ENCODE measurements at regions not wholly inside any gene's neighbourhood (a gene's known extent, or its start where the extent isn't known, plus 50 kb on each side); places are given as distances from the start of the nearest gene placed in this dataset.

DNA sequence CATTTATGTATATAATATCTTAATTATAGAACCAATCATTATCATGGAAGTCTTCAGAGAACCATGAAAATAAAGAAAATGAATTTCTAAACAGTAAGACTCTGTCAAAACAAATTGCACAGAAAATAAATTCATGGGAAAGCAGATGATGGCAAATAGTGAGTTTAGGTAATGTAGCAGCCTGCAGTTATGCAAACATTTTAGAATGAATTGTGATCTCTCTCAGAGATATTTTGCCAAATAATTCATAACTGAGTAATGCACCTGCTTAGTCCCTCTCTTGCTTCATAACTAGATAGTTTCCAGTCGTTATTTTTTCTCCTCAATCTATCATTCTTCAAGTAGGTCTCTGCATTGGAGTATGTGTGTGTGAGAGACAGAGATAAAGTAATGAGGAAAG, 492.7 kb upstream of the THBS1 start:
- Histone ChIP-seq H3K4me3 (no peak overlapping the region), H3K4me1 (no peaks in the 10 kb centered on the region), H3K36me3 (no peaks in the 10 kb centered on the region), H3K27ac (no peak overlapping the region), H3K9me3 (no peaks in the 10 kb centered on the region), H3K27me3 (no peaks in the 10 kb centered on the region)
- intact Hi-C loops (cut with DNase I; ENCODE audit: low total_unique reads), result no loop called here
- TF ChIP-seq, protein P1, sequence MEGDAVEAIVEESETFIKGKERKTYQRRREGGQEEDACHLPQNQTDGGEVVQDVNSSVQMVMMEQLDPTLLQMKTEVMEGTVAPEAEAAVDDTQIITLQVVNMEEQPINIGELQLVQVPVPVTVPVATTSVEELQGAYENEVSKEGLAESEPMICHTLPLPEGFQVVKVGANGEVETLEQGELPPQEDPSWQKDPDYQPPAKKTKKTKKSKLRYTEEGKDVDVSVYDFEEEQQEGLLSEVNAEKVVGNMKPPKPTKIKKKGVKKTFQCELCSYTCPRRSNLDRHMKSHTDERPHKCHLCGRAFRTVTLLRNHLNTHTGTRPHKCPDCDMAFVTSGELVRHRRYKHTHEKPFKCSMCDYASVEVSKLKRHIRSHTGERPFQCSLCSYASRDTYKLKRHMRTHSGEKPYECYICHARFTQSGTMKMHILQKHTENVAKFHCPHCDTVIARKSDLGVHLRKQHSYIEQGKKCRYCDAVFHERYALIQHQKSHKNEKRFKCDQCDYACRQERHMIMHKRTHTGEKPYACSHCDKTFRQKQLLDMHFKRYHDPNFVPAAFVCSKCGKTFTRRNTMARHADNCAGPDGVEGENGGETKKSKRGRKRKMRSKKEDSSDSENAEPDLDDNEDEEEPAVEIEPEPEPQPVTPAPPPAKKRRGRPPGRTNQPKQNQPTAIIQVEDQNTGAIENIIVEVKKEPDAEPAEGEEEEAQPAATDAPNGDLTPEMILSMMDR (IDR thresholded peaks at IDR 0.05), result no peak
- no peak for DNase-seq

DNA sequence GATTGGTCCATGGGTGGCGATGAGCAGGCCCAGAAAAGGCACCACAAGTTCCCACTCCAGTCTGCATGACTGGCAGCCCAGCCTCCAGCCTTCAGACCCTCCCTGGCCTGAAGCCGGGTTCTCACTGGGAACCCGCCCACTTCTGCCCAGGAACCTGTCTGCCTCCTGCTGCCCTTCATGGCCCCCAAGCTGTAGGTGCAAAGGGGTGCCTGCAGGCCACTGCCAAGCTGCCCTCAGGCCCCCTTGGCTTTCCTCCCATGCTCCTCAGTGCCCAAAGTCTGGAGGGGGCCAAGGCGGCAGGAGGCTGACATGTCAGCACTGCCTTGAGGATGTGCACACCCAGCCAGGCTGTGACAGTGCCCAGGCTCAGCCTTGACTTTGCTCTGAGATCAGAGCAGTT, 488.5 kb upstream of the THBS1 start:
- H3K27ac ChIP-seq, result no peak overlapping the region
- H3K9me3 ChIP-seq, result no peaks in the 10 kb centered on the region
- no peaks in the 10 kb centered on the region for H3K36me3 ChIP-seq
- no peak overlapping the region for H3K4me3 ChIP-seq
- TF ChIP-seq, protein P1 (IDR thresholded peaks at IDR 0.05), result no peak
- H3K4me1 ChIP-seq, result no peaks in the 10 kb centered on the region
- intact Hi-C loops (cut with DNase I; ENCODE audit: low total_unique reads), result no loop called here
- H3K27me3 ChIP-seq, result no peaks in the 10 kb centered on the region
- no peak for DNase-seq

DNA sequence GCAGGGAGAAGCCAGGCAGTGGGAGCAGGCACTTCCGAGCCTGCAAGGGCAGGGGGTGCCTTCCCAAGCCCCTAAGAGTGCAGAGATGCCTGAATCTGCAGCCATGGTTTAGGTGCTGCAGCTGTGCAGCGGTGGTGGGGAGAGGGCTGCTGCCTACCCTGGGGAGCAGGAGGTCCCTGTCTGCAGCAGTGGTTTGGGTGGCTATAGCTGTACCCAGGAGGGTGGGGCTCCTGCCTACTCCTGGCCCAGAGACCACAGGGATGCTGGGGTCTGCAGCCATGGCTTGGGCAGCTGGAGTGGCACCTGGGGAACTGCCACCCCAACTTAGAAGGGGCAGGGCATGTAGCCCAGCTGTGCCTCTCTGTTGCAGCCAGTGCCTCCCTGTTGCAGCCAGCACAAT, 488.1 kb upstream of the THBS1 start:
- Histone ChIP-seq H3K36me3 (no peaks in the 10 kb centered on the region), H3K9me3 (no peaks in the 10 kb centered on the region), H3K4me3 (no peak overlapping the region), H3K27me3 (no peaks in the 10 kb centered on the region), H3K4me1 (no peaks in the 10 kb centered on the region), H3K27ac (no peak overlapping the region)
- intact Hi-C loops (cut with DNase I; ENCODE audit: low total_unique reads), result no loop called here
- no peak for DNase-seq
- TF ChIP-seq, protein P1 (IDR thresholded peaks at IDR 0.05), result no peak

DNA sequence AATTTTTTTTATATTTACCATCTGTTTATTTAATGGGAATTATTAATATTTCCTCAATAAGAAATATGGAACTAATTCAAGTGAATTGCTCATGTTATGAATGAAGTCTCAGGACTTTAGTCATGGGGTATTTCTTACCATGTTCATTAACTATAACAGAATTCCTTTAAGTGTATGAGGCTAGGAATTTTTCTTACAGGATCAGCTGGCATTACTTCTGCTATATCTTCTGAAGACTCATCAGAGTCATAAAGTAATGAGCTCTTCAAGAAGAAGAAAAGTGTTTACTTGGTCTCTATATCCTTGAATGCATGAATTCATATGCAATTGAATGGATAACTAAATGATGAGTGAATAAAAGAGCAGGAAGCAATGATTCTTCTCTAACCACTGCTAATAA, 486.8 kb upstream of the THBS1 start:
- Histone ChIP-seq H3K27me3 (no peaks in the 10 kb centered on the region), H3K4me1 (no peaks in the 10 kb centered on the region), H3K36me3 (no peaks in the 10 kb centered on the region), H3K27ac (no peak overlapping the region), H3K9me3 (no peaks in the 10 kb centered on the region), H3K4me3 (no peak overlapping the region)
- intact Hi-C loops (cut with DNase I; ENCODE audit: low total_unique reads), result no loop called here
- TF ChIP-seq, protein P1 (IDR thresholded peaks at IDR 0.05), result no peak
- DNase-seq, result no peak

DNA sequence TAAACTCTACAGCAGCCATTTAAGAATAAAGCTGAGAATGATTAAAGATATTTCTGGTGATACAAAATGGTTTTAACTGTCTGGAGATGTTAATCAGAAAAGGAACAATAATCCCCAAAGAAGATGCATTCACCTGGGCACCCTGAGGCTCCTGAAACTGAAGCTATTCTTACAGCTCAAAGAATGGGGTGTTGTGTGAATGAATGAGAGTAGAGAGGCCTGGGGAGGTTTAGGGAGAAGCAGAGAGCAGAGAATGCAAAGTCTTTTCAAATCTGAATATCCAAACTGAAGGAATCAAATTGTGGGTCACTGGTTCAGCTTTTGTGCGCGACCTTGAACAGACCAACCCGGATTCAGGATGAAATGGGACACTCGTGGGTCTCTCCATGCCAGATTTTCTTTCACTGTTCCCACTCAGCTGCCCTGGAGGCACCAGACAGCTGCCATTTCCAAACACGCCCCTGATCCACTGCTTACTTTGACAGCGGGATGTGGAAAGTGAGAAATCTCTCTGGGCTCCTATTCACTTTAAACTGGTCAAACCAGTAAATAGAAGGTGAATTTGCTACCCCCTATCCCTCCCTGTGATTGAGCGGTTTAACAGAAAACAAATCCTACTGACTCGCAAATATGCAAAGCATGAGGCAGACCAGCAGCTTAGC, 485.5 kb upstream of the THBS1 start:
- intact Hi-C loops (cut with DNase I; ENCODE audit: low total_unique reads), result no loop called here
- no peaks in the 10 kb centered on the region for H3K9me3 ChIP-seq
- no peaks in the 10 kb centered on the region for H3K27me3 ChIP-seq
- H3K4me3 ChIP-seq, result no peak overlapping the region
- no peak for DNase-seq
- H3K4me1 ChIP-seq, result no peaks in the 10 kb centered on the region
- TF ChIP-seq, protein P1 (IDR thresholded peaks at IDR 0.05), result no peak
- H3K36me3 ChIP-seq, result no peaks in the 10 kb centered on the region
- no peak overlapping the region for H3K27ac ChIP-seq
